NCI-H82 (cell line): ENCODE measurements at regions not wholly inside any gene's neighbourhood (a gene's known extent, or its start where the extent isn't known, plus 50 kb on each side); places are given as distances from the start of the nearest gene placed in this dataset.
"Not testable (repeated sequence)": the region's sequence is repeated elsewhere in the genome, so short reads cannot be mapped to it uniquely, and the experiment has no call there.

ENCODE experiments used
- DNase-seq: peaks from one replicate; lab custom pipeline; 2025; lab: John Stamatoyannopoulos, UW

GRCh38 chr5:79924936-79925893 is 65.8 kb downstream of the MTX3 start:
- DNase-seq, result peak; percentile 57

GRCh38 chr5:79923431-79923830 is 67.6 kb downstream of the MTX3 start:
- no peak for DNase-seq

GRCh38 chr5:79922626-79923025 is 68.4 kb downstream of the MTX3 start:
- no peak for DNase-seq

- not testable (repeated sequence) for DNase-seq
Measured at GRCh38 chr5:79907452-79907851, 83.6 kb downstream of the MTX3 start.

GRCh38 chr5:79902571-79902970 is 88.5 kb downstream of the MTX3 start:
- not testable (repeated sequence) for DNase-seq

GRCh38 chr5:79901631-79902030 is 89.4 kb downstream of the MTX3 start:
- DNase-seq, result no peak

DNA sequence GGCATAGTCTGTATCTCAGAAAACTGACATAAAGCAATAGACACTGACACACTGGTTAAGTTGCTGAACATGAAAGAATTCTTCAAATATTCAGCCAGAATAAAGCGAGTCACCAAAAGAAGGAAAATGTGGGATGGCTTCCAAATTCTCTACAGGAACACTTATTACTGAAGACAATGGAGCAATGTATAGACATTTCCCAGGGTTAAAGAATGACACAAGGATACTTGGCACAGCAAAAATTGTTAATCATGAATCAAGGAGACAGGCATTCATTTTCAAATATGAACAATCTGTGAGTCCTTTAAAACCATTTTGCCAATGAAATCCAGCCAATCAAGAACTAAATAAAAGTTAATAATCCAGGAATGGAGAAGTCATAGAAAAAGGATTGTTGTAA is 92.5 kb downstream of the MTX3 start:
- no peak for DNase-seq

- DNase-seq, result no peak
Measured at GRCh38 chr5:79893976-79894375, 97.1 kb downstream of the MTX3 start.

- no peak for DNase-seq
Measured at GRCh38 chr5:79893485-79893884, 97.6 kb downstream of the MTX3 start.

DNA sequence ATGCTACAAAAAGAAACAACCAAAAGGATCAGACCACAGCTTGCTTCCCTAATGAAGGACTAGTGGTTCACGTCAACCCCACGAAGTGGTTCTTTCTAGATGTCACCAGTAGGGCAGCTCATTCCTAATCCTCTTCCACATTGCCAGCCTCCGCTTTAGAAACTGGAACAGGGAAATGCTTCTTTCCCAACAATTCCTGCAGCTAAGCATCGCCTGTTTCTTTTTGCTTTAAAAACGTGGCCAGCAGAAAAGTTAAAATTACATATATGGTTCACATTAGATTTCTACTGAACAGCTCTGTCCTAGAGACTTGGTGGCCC is 100.2 kb downstream of the MTX3 start:
- no peak for DNase-seq

DNA sequence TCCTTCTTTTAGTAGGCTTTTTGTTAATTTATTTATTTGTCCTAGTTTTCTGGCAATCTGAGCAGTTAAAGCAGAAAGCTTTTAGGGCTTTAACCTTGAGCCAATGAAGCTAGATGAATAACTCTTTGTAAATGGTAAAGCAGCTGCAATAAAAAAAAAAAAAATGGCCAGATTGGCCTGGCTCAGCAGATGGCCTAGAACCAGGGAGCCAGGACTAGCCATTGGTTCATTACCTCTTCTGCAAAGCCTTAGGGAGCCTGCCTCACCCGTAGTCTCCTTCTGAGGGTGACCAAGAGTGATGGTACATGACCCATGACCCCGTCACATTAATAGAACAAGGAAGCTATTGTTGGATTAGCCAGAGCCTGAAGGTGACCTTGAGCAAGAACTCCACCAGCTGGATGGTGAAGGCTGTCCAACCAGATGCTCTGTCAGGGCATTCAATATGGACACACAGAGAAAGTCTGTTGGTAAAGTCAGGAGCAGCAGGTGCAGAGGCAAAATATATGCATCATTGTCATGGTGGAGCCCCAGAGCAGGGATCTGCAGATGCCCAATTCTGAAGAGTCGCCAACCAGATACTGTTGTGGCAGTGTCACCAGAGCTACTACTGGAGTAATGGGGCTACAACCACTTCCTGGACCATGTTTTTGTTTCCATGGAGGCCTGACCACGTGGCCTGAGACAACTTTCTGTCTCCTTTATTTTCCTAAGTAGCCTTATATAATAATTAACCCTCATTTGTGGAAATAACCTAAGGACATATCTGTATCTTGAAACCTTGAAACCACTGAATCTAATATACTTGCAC is 100.7 kb downstream of the MTX3 start:
- DNase-seq, result no peak

GRCh38 chr5:79888643-79889042 is 102.4 kb downstream of the MTX3 start:
- DNase-seq, result no peak

DNA sequence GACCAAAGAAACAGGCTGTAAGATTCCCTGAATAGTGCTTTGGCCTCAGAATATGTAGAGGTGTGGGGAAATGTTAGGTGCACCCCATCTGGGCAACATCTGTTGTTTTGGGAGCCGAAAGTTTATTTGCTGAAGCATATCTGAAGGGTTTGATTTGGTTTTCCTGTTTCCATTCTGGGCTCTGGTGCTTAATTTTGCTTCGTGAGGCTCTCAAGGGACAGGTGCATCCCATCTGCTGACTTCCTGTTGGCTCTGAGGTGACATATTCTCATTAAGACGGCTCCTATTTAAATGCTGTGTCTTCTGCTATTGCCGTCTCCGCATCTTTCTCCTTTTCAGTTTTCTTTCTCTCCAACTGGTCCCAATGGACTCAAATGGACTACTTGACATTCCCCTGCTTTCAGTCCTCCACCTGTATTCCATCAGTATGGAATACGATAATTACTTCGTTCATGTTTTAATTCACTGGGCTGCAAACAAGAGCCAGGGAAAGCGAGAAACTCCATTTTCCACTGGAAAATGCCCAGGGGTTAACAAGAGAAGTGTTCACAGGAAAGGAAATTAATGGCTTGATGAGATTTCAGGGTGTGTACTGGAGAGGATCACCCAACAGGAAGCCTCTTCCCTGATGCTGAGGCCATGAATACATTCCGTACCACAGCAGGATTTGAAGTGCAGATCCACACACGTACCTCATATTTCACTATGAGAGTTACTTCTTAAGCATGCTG is 104.0 kb downstream of the MTX3 start:
- DNase-seq, result no peak

DNA sequence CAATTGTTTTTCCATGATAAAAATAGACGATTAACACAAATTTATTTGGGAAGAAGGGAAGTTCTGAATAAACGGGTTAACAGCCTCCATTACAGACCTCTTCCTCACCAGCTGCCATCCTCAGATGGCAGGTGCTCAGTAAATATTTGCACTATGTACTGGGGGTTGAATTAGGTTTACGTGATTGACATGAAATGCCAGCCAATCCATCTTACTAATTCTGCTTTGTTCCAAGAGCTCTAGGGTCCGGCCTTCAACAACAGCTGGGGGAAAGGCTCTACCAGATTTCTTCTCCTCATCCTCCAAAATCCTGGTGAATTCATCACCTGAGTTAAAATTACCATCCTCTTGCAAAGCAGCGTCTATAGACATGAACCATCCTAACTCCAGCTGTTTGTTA is 104.6 kb downstream of the MTX3 start:
- DNase-seq, result peak; percentile 45

GRCh38 chr5:79879880-79880279 is 111.2 kb downstream of the MTX3 start:
- DNase-seq, result not testable (repeated sequence)

- peak; percentile 49 for DNase-seq
Measured at GRCh38 chr5:79878721-79879336, 112.2 kb downstream of the MTX3 start.

- no peak for DNase-seq
Measured at GRCh38 chr5:79878136-79878679, 112.9 kb downstream of the MTX3 start.

DNA sequence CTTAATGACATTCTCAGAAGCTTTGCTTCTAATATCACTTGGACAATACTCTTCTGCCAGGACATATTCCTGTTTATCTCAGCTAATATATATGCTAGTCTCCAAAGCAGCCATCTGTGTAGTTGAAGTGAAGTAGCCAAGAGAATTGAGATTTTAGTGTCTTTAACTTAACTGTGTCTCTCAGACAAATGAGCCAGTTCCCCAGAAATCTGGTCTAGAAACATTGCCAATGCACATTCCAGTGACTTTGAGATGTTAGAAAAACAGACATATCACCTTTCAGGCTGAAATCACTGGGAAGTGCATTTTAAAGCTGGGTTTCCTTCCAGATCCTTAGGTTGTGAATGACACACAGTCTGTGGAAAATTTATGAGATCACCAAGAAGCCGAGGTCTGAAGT is 114.6 kb downstream of the MTX3 start:
- DNase-seq, result no peak

- DNase-seq, result no peak
Measured at GRCh38 chr5:79875230-79875629, 115.8 kb downstream of the MTX3 start.

GRCh38 chr5:79873187-79873586 is 117.9 kb downstream of the MTX3 start:
- no peak for DNase-seq

- DNase-seq, result no peak
Measured at GRCh38 chr5:79872291-79872690, 118.8 kb downstream of the MTX3 start.
